Left ventricle myocardium inferior (tissue), 1 donor: ENCODE measurements at regions not wholly inside any gene's neighbourhood (a gene's known extent, or its start where the extent isn't known, plus 50 kb on each side); places are given as distances from the start of the nearest gene placed in this dataset.

Source experiments
- DNase-seq: peaks from one replicate; pipeline ENCODE4 v3.0.0-alpha.2; 2020
- H3K27ac ChIP-seq: fragments of 200-600 bp; replicated peaks from 2 replicates; pipeline ENCODE4 v1.8.0; 2021
- H3K27me3 ChIP-seq: fragments of 200-600 bp; 2 replicates; pipeline ENCODE4 v1.8.0; 2021; ENCODE audit warnings: low read depth
- H3K36me3 ChIP-seq: fragments of 200-600 bp; 2 replicates; pipeline ENCODE4 v1.8.0; 2021
- H3K4me1 ChIP-seq: fragments of 200-600 bp; 2 replicates; pipeline ENCODE4 v1.8.0; 2021
- H3K4me3 ChIP-seq: fragments of 200-600 bp; 2 replicates; pipeline ENCODE4 v1.8.0; 2021; ENCODE audit warnings: mild to moderate bottlenecking, moderate library complexity
- H3K9me3 ChIP-seq: fragments of 200-600 bp; replicated peaks from 2 replicates; pipeline ENCODE4 v1.8.0; 2021
- CTCF ChIP-seq: fragments of 200-600 bp; IDR thresholded peaks from 2 replicates; pipeline ENCODE4 v1.8.0; 2021; ENCODE audit warnings: antibody characterized with exemption, mild to moderate bottlenecking, borderline replicate concordance
- intact Hi-C: fragments of 100-400 bp; cut with micrococcal nuclease; formaldehyde crosslinking; loops from one replicate; pipeline ENCODE4 v1.11.0; 2022
- donor health status: DM: no; HTN: yes; CAD: no; lungs with severe emphysema.

GRCh38 chr15:66832664-66833063, 130.6 kb downstream of the SMAD6 start:
- Histone ChIP-seq H3K4me3 (no peak overlapping the region), H3K9me3 (peaks cover 7% of the 10 kb centered on the region), H3K27ac (no peak overlapping the region), H3K4me1 (peaks cover 30% of the 10 kb centered on the region), H3K27me3 (no peaks in the 10 kb centered on the region), H3K36me3 (no peaks in the 10 kb centered on the region)
- DNase-seq, result no peak
- intact Hi-C loops, result no loop called here
- TF ChIP-seq CTCF, result no peak

- no peak for TF ChIP-seq CTCF
- H3K9me3 ChIP-seq, result peaks cover 7% of the 10 kb centered on the region
- H3K27me3 ChIP-seq, result no peaks in the 10 kb centered on the region
- intact Hi-C loops, result no loop called here
- peaks cover 30% of the 10 kb centered on the region for H3K4me1 ChIP-seq
- DNase-seq, result no peak
- H3K36me3 ChIP-seq, result no peaks in the 10 kb centered on the region
- no peak overlapping the region for H3K27ac ChIP-seq
- no peak overlapping the region for H3K4me3 ChIP-seq
Measured at GRCh38 chr15:66833371-66833770, 131.3 kb downstream of the SMAD6 start.

- intact Hi-C loops, result no loop called here
- peaks cover 7% of the 10 kb centered on the region for H3K9me3 ChIP-seq
- H3K27me3 ChIP-seq, result no peaks in the 10 kb centered on the region
- no peak for DNase-seq
- TF ChIP-seq CTCF, result no peak
- no peak overlapping the region for H3K27ac ChIP-seq
- H3K4me1 ChIP-seq, result peaks cover 30% of the 10 kb centered on the region
- H3K4me3 ChIP-seq, result no peak overlapping the region
- H3K36me3 ChIP-seq, result no peaks in the 10 kb centered on the region
Measured at GRCh38 chr15:66833803-66834202, 131.8 kb downstream of the SMAD6 start.

- H3K36me3 ChIP-seq, result no peaks in the 10 kb centered on the region
- intact Hi-C loops, result no loop called here
- TF ChIP-seq CTCF, result no peak
- peaks cover 23% of the 10 kb centered on the region for H3K4me1 ChIP-seq
- H3K27ac ChIP-seq, result peak overlapping the region; percentile 81
- H3K4me3 ChIP-seq, result no peak overlapping the region
- DNase-seq, result no peak
- no peaks in the 10 kb centered on the region for H3K27me3 ChIP-seq
- H3K9me3 ChIP-seq, result peaks cover 7% of the 10 kb centered on the region
Measured at GRCh38 chr15:66834881-66835878, 133.1 kb downstream of the SMAD6 start.

- no peaks in the 10 kb centered on the region for H3K36me3 ChIP-seq
- H3K9me3 ChIP-seq, result peaks cover 7% of the 10 kb centered on the region
- TF ChIP-seq CTCF, result no peak
- H3K27ac ChIP-seq, result no peak overlapping the region
- intact Hi-C loops, result no loop called here
- DNase-seq, result no peak
- peaks cover 28% of the 10 kb centered on the region for H3K4me1 ChIP-seq
- no peaks in the 10 kb centered on the region for H3K27me3 ChIP-seq
- no peak overlapping the region for H3K4me3 ChIP-seq
Measured at GRCh38 chr15:66836231-66837030, 134.4 kb downstream of the SMAD6 start.
